Astrocyte of the cerebellum (primary cell): ENCODE measurements at regions not wholly inside any gene's neighbourhood (a gene's known extent, or its start where the extent isn't known, plus 50 kb on each side); places are given as distances from the start of the nearest gene placed in this dataset.

Experiments used
- DNase-seq: peaks from one replicate; pipeline ENCODE4 v3.0.0-alpha.2; 2011; ENCODE audit warnings: low read depth
- H3K4me3 ChIP-seq: 2 replicates; pipeline ENCODE4 v1.5.1; 2011; ENCODE audit warnings: mild to moderate bottlenecking, low read depth, low read length, moderate library complexity
- CTCF ChIP-seq: IDR thresholded peaks from 2 replicates; pipeline ENCODE4 v1.5.1; 2012; ENCODE audit warnings: low read length, low read depth, moderate library complexity, mild to moderate bottlenecking; ENCODE audit errors: missing control alignments
- in situ Hi-C: cut with HindIII; loops from 2 replicates; pipeline ENCODE4 v1.10.0; 2017; ENCODE audit warnings: low sequenced_read_pairs

- H3K4me3 ChIP-seq, result no peak overlapping the region
- no peak for TF ChIP-seq CTCF
- in situ Hi-C loops, result no loop called here
- DNase-seq, result peak; percentile 79
Observed at GRCh38 chr13:87536499-87536898, 134.7 kb upstream of the SLITRK5 start.

- no peak for TF ChIP-seq CTCF
Observed at GRCh38 chr13:87536899-87537298, 134.3 kb upstream of the SLITRK5 start.

GRCh38 chr13:87537951-87538350, 133.2 kb upstream of the SLITRK5 start:
- no peak for TF ChIP-seq CTCF
- no peak for DNase-seq
- in situ Hi-C loops, result no loop called here
- H3K4me3 ChIP-seq, result no peak overlapping the region

More at GRCh38 chr13:87536899-87537298, 134.3 kb upstream of the SLITRK5 start:
- DNase-seq, result no peak
- no peak overlapping the region for H3K4me3 ChIP-seq
- in situ Hi-C loops, result no loop called here

- no peak for TF ChIP-seq CTCF
- H3K4me3 ChIP-seq, result no peak overlapping the region
- no peak for DNase-seq
- in situ Hi-C loops, result no loop called here
Observed at GRCh38 chr13:87538366-87539052, 132.7 kb upstream of the SLITRK5 start.

GRCh38 chr13:87553142-87553541, 118.0 kb upstream of the SLITRK5 start:
- TF ChIP-seq CTCF, result no peak
- in situ Hi-C loops, result no loop called here
- DNase-seq, result no peak
- H3K4me3 ChIP-seq, result no peak overlapping the region

GRCh38 chr13:87554045-87554444, 117.1 kb upstream of the SLITRK5 start:
- in situ Hi-C loops, result no loop called here

More at GRCh38 chr13:87554045-87554444, 117.1 kb upstream of the SLITRK5 start:
- H3K4me3 ChIP-seq, result no peak overlapping the region
- DNase-seq, result no peak
- no peak for TF ChIP-seq CTCF
